H1 (cell line): ENCODE measurements at regions not wholly inside any gene's neighbourhood (a gene's known extent, or its start where the extent isn't known, plus 50 kb on each side); places are given as distances from the start of the nearest gene placed in this dataset.

ENCODE experiments used
- CTCF ChIA-PET: fragments of 300-600 bp; sonication (Branson Sonifier 250); formaldehyde crosslinking; loops from one replicate; lab custom pipeline; 2021; ENCODE audit not compliant: partially characterized antibody; lab: Charles Lee
- POLR2A ChIA-PET: fragments of 300-600 bp; sonication (Branson Sonifier 250); formaldehyde crosslinking; loops from one replicate; lab custom pipeline; 2021; ENCODE audit warnings: inconsistent platforms; ENCODE audit not compliant: partially characterized antibody; lab: Charles Lee
- DNase-seq, 2 experiments: peaks; one replicate each; pipeline versions ENCODE4 v3.0.0 to v3.0.0-alpha.2; 2010 to 2022; ENCODE audit warnings: low spot score in 2 of 2, low read depth in 1 of 2, mixed read lengths in 1 of 2
- FAIRE-seq: peaks from 2 replicates; lab custom pipeline; 2011; peaks lifted over from hg19 to GRCh38; lab: Jason Lieb, UNC
- H2AFZ ChIP-seq: 2 replicates; pipeline ENCODE4 v1.8.1; 2012; ENCODE audit warnings: low read length, inconsistent platforms
- H2AK5ac ChIP-seq: 2 replicates; pipeline ENCODE4 v1.6.1; 2013; ENCODE audit warnings: low read depth, low read length
- H2BK120ac ChIP-seq: replicated peaks from 2 replicates; pipeline ENCODE3; 2013; ENCODE audit warnings: low read depth, low read length, inconsistent platforms
- H2BK12ac ChIP-seq: 2 replicates; pipeline ENCODE4 v1.6.1; 2013; ENCODE audit warnings: low read depth, low read length
- H2BK15ac ChIP-seq: 2 replicates; pipeline ENCODE4 v1.6.1; 2013; ENCODE audit warnings: low read length
- H2BK20ac ChIP-seq: 2 replicates; pipeline ENCODE4 v1.6.1; 2013; ENCODE audit warnings: low read length
- H2BK5ac ChIP-seq: 2 replicates; pipeline ENCODE4 v1.6.1; 2013; ENCODE audit warnings: low read depth, low read length
- H3K14ac ChIP-seq: 2 replicates; pipeline ENCODE4 v1.6.1; 2013; ENCODE audit warnings: inconsistent platforms; ENCODE audit not compliant: insufficient read length
- H3K18ac ChIP-seq: 2 replicates; pipeline ENCODE4 v1.6.1; 2013; ENCODE audit warnings: low read length; ENCODE audit errors: extremely low read depth
- H3K23ac ChIP-seq: 2 replicates; pipeline ENCODE4 v1.6.1; 2013; ENCODE audit warnings: inconsistent platforms; ENCODE audit not compliant: insufficient read length
- H3K23me2 ChIP-seq: 2 replicates; pipeline ENCODE4 v1.6.1; 2013; ENCODE audit warnings: low read depth, low read length
- H3K27ac ChIP-seq: 2 replicates; pipeline ENCODE4 v1.6.1; 2011; ENCODE audit warnings: low read depth, low read length, inconsistent platforms
- H3K27me3 ChIP-seq, 4 experiments: replicated peaks in 1 of 4; 1 replicate in 1 of 4; 2 replicates in 3 of 4; pipeline versions ENCODE4 v1.6.1 to v1.8.1; 2011 to 2013; ENCODE audit warnings: low read length in 3 of 4, mild to moderate bottlenecking in 3 of 4, inconsistent platforms in 2 of 4, mixed read lengths in 2 of 4, moderate library complexity in 1 of 4; ENCODE audit not compliant: control insufficient read depth in 3 of 4, insufficient read depth in 3 of 4; ENCODE audit errors: extremely low read depth in 1 of 4
- H3K36me3 ChIP-seq, 4 experiments: 2 replicates each; pipeline versions ENCODE4 v1.6.1 to v1.8.1; 2011 to 2013; ENCODE audit warnings: mild to moderate bottlenecking in 4 of 4, low read length in 3 of 4, moderate library complexity in 2 of 4, control low read depth in 1 of 4, inconsistent platforms in 1 of 4; ENCODE audit not compliant: insufficient read depth in 4 of 4, control insufficient read depth in 2 of 4
- H3K4ac ChIP-seq: replicated peaks from 2 replicates; pipeline ENCODE3; 2013; ENCODE audit warnings: low read length, low read depth, mixed read lengths, inconsistent platforms; ENCODE audit not compliant: insufficient read length
- H3K4me1 ChIP-seq, 4 experiments: replicated peaks in 1 of 4; 1 replicate in 1 of 4; 2 replicates in 3 of 4; pipeline versions ENCODE4 v1.6.1 to v1.8.1; 2011 to 2013; ENCODE audit warnings: low read length in 3 of 4, inconsistent platforms in 2 of 4, mixed read lengths in 1 of 4; ENCODE audit not compliant: insufficient read depth in 4 of 4, control insufficient read depth in 3 of 4
- H3K4me2 ChIP-seq, 2 experiments: 2 replicates each; pipeline versions ENCODE4 v1.6.1 to v1.8.1; 2011 to 2013; ENCODE audit warnings: low read depth in 2 of 2, low read length in 2 of 2, control low read depth in 1 of 2, inconsistent platforms in 1 of 2, mild to moderate bottlenecking in 1 of 2; ENCODE audit not compliant: insufficient read depth in 1 of 2
- H3K4me3 ChIP-seq, 4 experiments: fragments of 200-600, 300-600 bp in 1 of 4; sonication (generic), shearing (Covaris generic), sonication (Bioruptor Twin) in 1 of 4; 2 replicates each; pipeline versions ENCODE4 v1.5.1 to v1.8.1; 2011 to 2016; ENCODE audit warnings: low read length in 4 of 4, low read depth in 3 of 4, control low read depth in 2 of 4, inconsistent platforms in 2 of 4, mild to moderate bottlenecking in 2 of 4, mixed read lengths in 1 of 4, moderate library complexity in 1 of 4; ENCODE audit not compliant: insufficient read depth in 2 of 4; ENCODE audit errors: extremely low read depth in 1 of 4
- H3K56ac ChIP-seq: replicated peaks from 2 replicates; pipeline ENCODE3; 2013; ENCODE audit warnings: low read depth, mild to moderate bottlenecking, mixed read lengths, low read length, inconsistent platforms; ENCODE audit not compliant: insufficient read length
- H3K79me1 ChIP-seq: 2 replicates; pipeline ENCODE4 v1.6.1; 2013; ENCODE audit warnings: low read depth, low read length, control low read depth
- H3K79me2 ChIP-seq, 2 experiments: 2 replicates each; pipeline versions ENCODE4 v1.6.1 to v1.8.1; 2012 to 2013; ENCODE audit warnings: low read length in 2 of 2, mild to moderate bottlenecking in 2 of 2, inconsistent platforms in 1 of 2; ENCODE audit not compliant: insufficient read depth in 2 of 2, control insufficient read depth in 1 of 2
- H3K9ac ChIP-seq, 4 experiments: replicated peaks in 1 of 4; 1 replicate in 1 of 4; 2 replicates in 3 of 4; pipeline versions ENCODE4 v1.6.1 to v1.8.1; 2011 to 2013; ENCODE audit warnings: low read depth in 3 of 4, low read length in 3 of 4, control low read depth in 2 of 4, mild to moderate bottlenecking in 2 of 4, moderate library complexity in 2 of 4, inconsistent platforms in 1 of 4; ENCODE audit errors: extremely low read depth in 1 of 4
- H3K9me3 ChIP-seq, 2 experiments: 2 replicates each; pipeline versions ENCODE4 v1.6.1 to v1.8.1; 2012 to 2013; ENCODE audit warnings: mild to moderate bottlenecking in 2 of 2, moderate library complexity in 2 of 2, control low read depth in 1 of 2, inconsistent platforms in 1 of 2, low read depth in 1 of 2, low read length in 1 of 2, mixed read lengths in 1 of 2; ENCODE audit not compliant: insufficient read depth in 2 of 2
- H4K20me1 ChIP-seq, 2 experiments: replicated peaks in 1 of 2; 2 replicates each; pipeline versions ENCODE3 to v1.8.1; 2011 to 2013; ENCODE audit warnings: inconsistent platforms in 2 of 2, low read length in 2 of 2, mild to moderate bottlenecking in 1 of 2; ENCODE audit not compliant: insufficient read depth in 2 of 2, control insufficient read depth in 1 of 2
- H4K5ac ChIP-seq: 2 replicates; pipeline ENCODE4 v1.6.1; 2013; ENCODE audit warnings: low read length, low read depth, mixed read lengths, inconsistent platforms; ENCODE audit not compliant: insufficient read length
- H4K8ac ChIP-seq: 2 replicates; pipeline ENCODE4 v1.8.0; 2013; ENCODE audit warnings: mild to moderate bottlenecking, moderate library complexity, low read length, inconsistent platforms; ENCODE audit not compliant: insufficient read depth; ENCODE audit errors: extremely low read depth
- H4K91ac ChIP-seq: replicated peaks from 2 replicates; pipeline ENCODE3; 2013; ENCODE audit warnings: low read length, mixed read lengths, inconsistent platforms; ENCODE audit not compliant: insufficient read length
- ASH2L ChIP-seq: fragments of 200-600, 300-600 bp; sonication (generic); IDR thresholded peaks from one replicate; pipeline ENCODE4 v1.7.1; 2017; ENCODE audit warnings: low read length
- BRCA1 ChIP-seq: IDR thresholded peaks from 2 replicates; pipeline ENCODE4 v1.6.1; 2012; ENCODE audit warnings: low read depth, low read length, improper control_type of control experiment
- CHD1 ChIP-seq: IDR thresholded peaks from 2 replicates; pipeline ENCODE4 v1.6.1; 2012; ENCODE audit warnings: low read depth, low read length, improper control_type of control experiment
- CHD2 ChIP-seq: IDR thresholded peaks from 2 replicates; pipeline ENCODE4 v1.6.1; 2012; ENCODE audit warnings: low read length, improper control_type of control experiment
- CREB1 ChIP-seq: IDR thresholded peaks from 2 replicates; pipeline ENCODE4 v1.6.1; 2012; ENCODE audit warnings: inconsistent platforms
- EGR1 ChIP-seq: IDR thresholded peaks from 2 replicates; pipeline ENCODE4 v1.6.1; 2011; ENCODE audit warnings: low read depth, low read length, borderline replicate concordance
- EZH2 ChIP-seq: fragments of 200-600 bp; sonication (generic); IDR thresholded peaks from 2 replicates; pipeline ENCODE4 v1.7.1; 2012; ENCODE audit warnings: low read depth, mild to moderate bottlenecking, moderate library complexity, low read length, inconsistent platforms; ENCODE audit not compliant: severe bottlenecking
- JUND ChIP-seq: IDR thresholded peaks from 2 replicates; pipeline ENCODE4 v1.6.1; 2011; ENCODE audit warnings: mild to moderate bottlenecking, improper control_type of control experiment, low read length
- KDM5A ChIP-seq: fragments of 200-600 bp; IDR thresholded peaks from 2 replicates; pipeline ENCODE4 v1.7.1; 2012; ENCODE audit warnings: mild to moderate bottlenecking, low read length, inconsistent platforms, mixed read lengths
- MAFK ChIP-seq: IDR thresholded peaks from 2 replicates; pipeline ENCODE4 v1.6.1; 2012; ENCODE audit warnings: low read depth, mild to moderate bottlenecking, improper control_type of control experiment, low read length
- POLR2A ChIP-seq, 2 experiments: IDR thresholded peaks; 1 replicate in 1 of 2; 2 replicates in 1 of 2; pipeline ENCODE4 v1.6.1; 2011; ENCODE audit warnings: low read depth in 2 of 2, low read length in 2 of 2, mild to moderate bottlenecking in 2 of 2; ENCODE audit errors: control extremely low read depth in 1 of 2
- RBBP5 ChIP-seq: IDR thresholded peaks from 2 replicates; pipeline ENCODE4 v1.7.1; 2012; ENCODE audit warnings: low read depth, mild to moderate bottlenecking, inconsistent platforms, low read length, moderate library complexity, borderline replicate concordance
- RXRA ChIP-seq: IDR thresholded peaks from 2 replicates; pipeline ENCODE4 v1.6.1; 2011; ENCODE audit warnings: low read depth, mild to moderate bottlenecking, low read length, moderate library complexity; ENCODE audit not compliant: insufficient read depth
- SP2 ChIP-seq: IDR thresholded peaks from 2 replicates; pipeline ENCODE4 v1.6.1; 2012; ENCODE audit warnings: mild to moderate bottlenecking, low read length, inconsistent platforms
- TAF1 ChIP-seq: IDR thresholded peaks from 2 replicates; pipeline ENCODE4 v1.6.1; 2011; ENCODE audit warnings: mild to moderate bottlenecking, low read depth, low read length
- WGBS, 2 experiments: shearing (Covaris generic) in 1 of 2; methylation state at CpG; one replicate each; pipeline versions ENCODE4 v1.1.6 to v1.1.7; 2013 to 2015; ENCODE audit warnings: low lambda C conversion rate in 2 of 2, mixed read lengths in 2 of 2, inconsistent platforms in 1 of 2, low coverage in 1 of 2, missing lambda C conversion rate in 1 of 2; ENCODE audit not compliant: insufficient replicate concordance in 2 of 2, insufficient coverage in 1 of 2, insufficient read length in 1 of 2; ENCODE audit errors: extremely low coverage in 1 of 2, missing lambda C conversion rate in 1 of 2; 5-methylcytosine and 5-hydroxymethylcytosine counted together
- TF ChIP-seq, protein P1 (sequence below): IDR thresholded peaks from 2 replicates; pipeline ENCODE4 v1.6.1; 2012; ENCODE audit warnings: inconsistent platforms

DNA sequence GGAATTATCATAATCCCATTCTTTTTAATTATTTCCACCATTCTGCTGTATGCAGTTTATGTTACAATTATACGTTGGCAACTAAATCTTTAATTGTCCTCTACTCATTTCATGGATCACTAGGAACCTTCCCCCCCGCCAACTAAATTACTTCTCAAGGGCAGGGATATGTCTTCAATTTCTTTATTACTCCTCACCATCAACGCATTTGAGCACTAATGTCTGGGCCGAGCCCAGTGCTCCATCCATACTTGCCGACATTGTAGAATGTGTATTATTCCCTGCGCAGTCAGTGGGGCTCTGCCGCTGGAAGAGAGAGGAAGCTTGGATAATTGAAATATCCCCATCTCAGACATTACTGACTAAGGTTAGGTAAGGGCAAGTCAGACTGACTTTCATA lies 236.4 kb upstream of the AJAP1 start:
- no peak overlapping the region for H3K9ac ChIP-seq
- POLR2A ChIA-PET, result no interaction called here
- no peak overlapping the region for H2AK5ac ChIP-seq
- no peak overlapping the region for H3K27ac ChIP-seq
- no peak overlapping the region for H3K4me3 ChIP-seq
- no peak overlapping the region for H3K23ac ChIP-seq
- H3K9me3 ChIP-seq, result peaks cover 2 to 22% of the 10 kb centered on the region in 2 experiments; a peak in 3 of 4 replicates
- H3K36me3 ChIP-seq, result no peaks in the 10 kb centered on the region
- H2BK20ac ChIP-seq, result no peak overlapping the region
- no peaks in the 10 kb centered on the region; a peak in 1 of 7 replicates for H3K4me1 ChIP-seq
- no peak overlapping the region for H4K91ac ChIP-seq
- DNase-seq (no peak), FAIRE-seq (no peak)
- H3K18ac ChIP-seq, result no peak overlapping the region
- no peaks in the 10 kb centered on the region for H3K27me3 ChIP-seq
- H2BK5ac ChIP-seq, result no peak overlapping the region
- H3K56ac ChIP-seq, result no peak overlapping the region
- no peak overlapping the region for H2BK15ac ChIP-seq
- no peak overlapping the region for H3K4me2 ChIP-seq
- no peak overlapping the region for H2AFZ ChIP-seq
- no peak overlapping the region for H4K8ac ChIP-seq
- H4K5ac ChIP-seq, result no peak overlapping the region
- no peaks in the 10 kb centered on the region for H3K79me2 ChIP-seq
- H3K23me2 ChIP-seq, result no peaks in the 10 kb centered on the region
- H2BK12ac ChIP-seq, result no peak overlapping the region
- CTCF ChIA-PET, result no interaction called here
- no peak overlapping the region for H2BK120ac ChIP-seq
- no peak overlapping the region for H3K14ac ChIP-seq
- no peaks in the 10 kb centered on the region for H3K79me1 ChIP-seq
- TF ChIP-seq, protein P1, sequence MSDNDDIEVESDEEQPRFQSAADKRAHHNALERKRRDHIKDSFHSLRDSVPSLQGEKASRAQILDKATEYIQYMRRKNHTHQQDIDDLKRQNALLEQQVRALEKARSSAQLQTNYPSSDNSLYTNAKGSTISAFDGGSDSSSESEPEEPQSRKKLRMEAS, result no peak
- TF ChIP-seq POLR2A (IDR thresholded peaks at IDR 0.05; ENCODE audit: control extremely low read depth in 1 of 2, low read depth in 2 of 2, low read length in 2 of 2) (no peak), RXRA (no peak), JUND (no peak), EZH2 (no peak), CHD2 (no peak), BRCA1 (no peak), RBBP5 (no peak), ASH2L (no peak), TAF1 (no peak), EGR1 (no peak), MAFK (no peak), SP2 (no peak), CHD1 (no peak), CREB1 (no peak), KDM5A (no peak)
- 87% methylated on average over 7 of the region's 7 CpGs; no CpG with 5 or more reads in 1 of the 2 experiments for WGBS, 2 experiments
- H4K20me1 ChIP-seq, result no peaks in the 10 kb centered on the region
- H3K4ac ChIP-seq, result no peak overlapping the region
